Trophoblast cell (in vitro differentiated cells and primary cell): ENCODE measurements at regions not wholly inside any gene's neighbourhood (a gene's known extent, or its start where the extent isn't known, plus 50 kb on each side); places are given as distances from the start of the nearest gene placed in this dataset.

Source experiments
- DNase-seq, 2 donors: peaks; one replicate each; pipeline ENCODE4 v3.0.0-alpha.2; 2016
- H2AFZ ChIP-seq: 2 replicates; pipeline ENCODE4 v1.6.1; 2013; ENCODE audit warnings: low read length, moderate library complexity, mild to moderate bottlenecking; ENCODE audit not compliant: insufficient read depth, poor library complexity
- H2AK5ac ChIP-seq: 2 replicates; pipeline ENCODE4 v1.6.1; 2013; ENCODE audit warnings: mild to moderate bottlenecking, low read length
- H2BK120ac ChIP-seq: 2 replicates; pipeline ENCODE4 v1.6.1; 2013; ENCODE audit warnings: low read length, mild to moderate bottlenecking, moderate library complexity; ENCODE audit not compliant: insufficient read depth, poor library complexity
- H2BK12ac ChIP-seq: 2 replicates; pipeline ENCODE4 v1.6.1; 2013; ENCODE audit warnings: mild to moderate bottlenecking, low read length, moderate library complexity
- H2BK5ac ChIP-seq: 2 replicates; pipeline ENCODE4 v1.6.1; 2013; ENCODE audit warnings: low read length, low read depth, moderate library complexity, mild to moderate bottlenecking; ENCODE audit not compliant: poor library complexity
- H3K14ac ChIP-seq: 2 replicates; pipeline ENCODE4 v1.6.1; 2013; ENCODE audit warnings: mild to moderate bottlenecking, low read length
- H3K18ac ChIP-seq: 2 replicates; pipeline ENCODE4 v1.6.1; 2013; ENCODE audit warnings: mild to moderate bottlenecking, low read length
- H3K23ac ChIP-seq: 2 replicates; pipeline ENCODE4 v1.6.1; 2013; ENCODE audit warnings: low read length
- H3K27ac ChIP-seq: 2 replicates; pipeline ENCODE4 v1.5.1; 2013; ENCODE audit warnings: low read depth, mild to moderate bottlenecking, inconsistent platforms, low read length, moderate library complexity
- H3K27me3 ChIP-seq: 2 replicates; pipeline ENCODE4 v1.6.1; 2013; ENCODE audit warnings: inconsistent platforms, mild to moderate bottlenecking, low read length, moderate library complexity; ENCODE audit not compliant: insufficient read depth
- H3K36me3 ChIP-seq, 2 experiments: 1 replicate in 1 of 2; 2 replicates in 1 of 2; pipeline ENCODE4 v1.6.1; 2013; ENCODE audit warnings: low read length in 2 of 2, mild to moderate bottlenecking in 2 of 2, moderate library complexity in 1 of 2; ENCODE audit not compliant: insufficient read depth in 2 of 2, control insufficient read depth in 1 of 2
- H3K4ac ChIP-seq: 2 replicates; pipeline ENCODE4 v1.6.1; 2013; ENCODE audit warnings: low read depth, mild to moderate bottlenecking, low read length, moderate library complexity
- H3K4me1 ChIP-seq, 2 experiments: 1 replicate in 1 of 2; 2 replicates in 1 of 2; pipeline ENCODE4 v1.6.1; 2013; ENCODE audit warnings: low read length in 2 of 2, mild to moderate bottlenecking in 2 of 2, moderate library complexity in 1 of 2; ENCODE audit not compliant: insufficient read depth in 2 of 2, control insufficient read depth in 1 of 2
- H3K4me2 ChIP-seq: 2 replicates; pipeline ENCODE4 v1.6.1; 2013; ENCODE audit warnings: inconsistent platforms, mild to moderate bottlenecking, low read length, moderate library complexity
- H3K4me3 ChIP-seq: 2 replicates; pipeline ENCODE4 v1.5.1; 2013; ENCODE audit warnings: mild to moderate bottlenecking, low read depth, low read length, inconsistent platforms
- H3K79me1 ChIP-seq: one replicate; pipeline ENCODE4 v1.6.1; 2013; ENCODE audit warnings: low read length
- H3K79me2 ChIP-seq: 2 replicates; pipeline ENCODE4 v1.6.1; 2013; ENCODE audit warnings: low read length, mild to moderate bottlenecking; ENCODE audit not compliant: control insufficient read depth, insufficient read depth, poor library complexity
- H3K9ac ChIP-seq: 2 replicates; pipeline ENCODE4 v1.6.1; 2013; ENCODE audit warnings: mild to moderate bottlenecking, low read length
- H3K9me3 ChIP-seq: 2 replicates; pipeline ENCODE4 v1.6.1; 2013; ENCODE audit warnings: low read depth, mild to moderate bottlenecking, control low read depth, inconsistent platforms, low read length; ENCODE audit not compliant: insufficient read depth
- H4K12ac ChIP-seq: 2 replicates; pipeline ENCODE4 v1.6.1; 2013; ENCODE audit warnings: low read depth, mild to moderate bottlenecking, low read length, moderate library complexity
- H4K8ac ChIP-seq: 2 replicates; pipeline ENCODE4 v1.6.1; 2013; ENCODE audit warnings: low read depth, mild to moderate bottlenecking, low read length, moderate library complexity
- H4K91ac ChIP-seq: one replicate; pipeline ENCODE4 v1.6.1; 2013; ENCODE audit warnings: low read depth, mild to moderate bottlenecking, low read length, moderate library complexity
- WGBS: extraction: QIAGEN DNeasy Blood & Tissue Kit; methylation state at CpG from one replicate; pipeline ENCODE4 v1.1.7; 2013; ENCODE audit warnings: missing lambda C conversion rate; ENCODE audit not compliant: insufficient read length, insufficient coverage; ENCODE audit errors: extremely low coverage; 5-methylcytosine and 5-hydroxymethylcytosine counted together

DNA sequence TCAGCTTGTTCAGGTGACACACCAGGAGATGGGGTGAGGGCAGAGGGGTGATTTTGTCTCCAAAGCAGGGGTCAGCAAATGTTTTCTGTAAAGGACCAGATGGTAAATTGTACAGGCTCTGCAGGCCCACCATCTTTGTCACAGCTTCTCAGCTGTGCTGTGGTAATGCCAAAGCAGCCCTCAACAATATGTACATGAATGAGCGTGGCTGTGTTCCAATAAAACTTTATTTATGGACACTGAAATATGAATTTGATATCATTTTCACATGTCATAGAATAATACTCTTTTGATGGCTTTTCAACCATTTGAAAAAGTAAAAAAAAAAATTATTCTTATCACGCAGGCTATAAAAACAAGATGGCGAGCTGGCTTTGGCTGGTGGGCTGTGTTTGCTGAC lies 206.4 kb upstream of the RPL38 start:
- Histone ChIP-seq H3K18ac (no peak overlapping the region), H3K79me1 (no peaks in the 10 kb centered on the region)
- WGBS = no CpG with 5 or more reads among the region's 3 CpGs

DNA sequence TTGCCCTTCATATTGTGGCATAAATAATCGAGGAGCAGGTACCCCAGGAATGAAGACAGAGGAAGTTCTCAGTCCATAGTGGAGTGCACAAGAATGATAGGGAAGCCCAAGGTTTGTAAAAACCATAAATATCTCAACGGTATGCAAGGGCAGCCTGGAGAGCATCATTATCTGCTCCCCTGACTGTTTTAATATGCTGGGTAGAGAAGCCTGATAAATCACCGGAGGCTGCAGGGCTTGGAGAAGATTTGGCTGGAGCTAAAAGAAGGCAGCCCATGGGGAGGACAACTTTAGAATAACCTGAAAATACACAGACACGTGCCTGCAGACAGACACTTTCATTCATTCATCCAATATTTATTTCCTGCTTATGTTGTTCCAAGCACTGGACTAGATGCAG lies 205.2 kb upstream of the RPL38 start:
- Histone ChIP-seq H3K4ac (no peak overlapping the region), H3K27me3 (no peaks in the 10 kb centered on the region), H3K79me2 (no peaks in the 10 kb centered on the region), H3K9me3 (no peaks in the 10 kb centered on the region), H3K9ac (no peak overlapping the region), H3K36me3 (no peaks in the 10 kb centered on the region), H2AFZ (no peak overlapping the region), H3K79me1 (no peaks in the 10 kb centered on the region), H2BK120ac (no peak overlapping the region), H4K12ac (no peak overlapping the region), H2AK5ac (no peak overlapping the region), H3K4me3 (no peak overlapping the region), H4K8ac (no peak overlapping the region), H3K27ac (no peak overlapping the region), H2BK12ac (no peak overlapping the region), H3K23ac (no peak overlapping the region), H4K91ac (no peak overlapping the region), H3K4me1 (no peaks in the 10 kb centered on the region), H3K4me2 (no peak overlapping the region), H3K18ac (no peak overlapping the region), H2BK5ac (no peak overlapping the region), H3K14ac (no peak overlapping the region)
- DNase-seq = no peak
- no CpG with 5 or more reads among the region's 4 CpGs for WGBS

More for the DNA sequence above, 206.4 kb upstream of the RPL38 start:
- Histone ChIP-seq H3K9ac (no peak overlapping the region), H3K4me2 (no peak overlapping the region), H2BK12ac (no peak overlapping the region), H3K14ac (no peak overlapping the region), H3K9me3 (no peaks in the 10 kb centered on the region), H4K12ac (no peak overlapping the region), H3K4me3 (no peak overlapping the region), H3K27me3 (no peaks in the 10 kb centered on the region), H2BK5ac (no peak overlapping the region), H3K4me1 (no peaks in the 10 kb centered on the region), H2BK120ac (no peak overlapping the region), H3K79me2 (no peaks in the 10 kb centered on the region), H2AK5ac (no peak overlapping the region), H3K4ac (no peak overlapping the region), H2AFZ (no peak overlapping the region), H4K91ac (no peak overlapping the region), H3K23ac (no peak overlapping the region), H4K8ac (no peak overlapping the region), H3K27ac (no peak overlapping the region), H3K36me3 (no peaks in the 10 kb centered on the region)
- no peak for DNase-seq

DNA sequence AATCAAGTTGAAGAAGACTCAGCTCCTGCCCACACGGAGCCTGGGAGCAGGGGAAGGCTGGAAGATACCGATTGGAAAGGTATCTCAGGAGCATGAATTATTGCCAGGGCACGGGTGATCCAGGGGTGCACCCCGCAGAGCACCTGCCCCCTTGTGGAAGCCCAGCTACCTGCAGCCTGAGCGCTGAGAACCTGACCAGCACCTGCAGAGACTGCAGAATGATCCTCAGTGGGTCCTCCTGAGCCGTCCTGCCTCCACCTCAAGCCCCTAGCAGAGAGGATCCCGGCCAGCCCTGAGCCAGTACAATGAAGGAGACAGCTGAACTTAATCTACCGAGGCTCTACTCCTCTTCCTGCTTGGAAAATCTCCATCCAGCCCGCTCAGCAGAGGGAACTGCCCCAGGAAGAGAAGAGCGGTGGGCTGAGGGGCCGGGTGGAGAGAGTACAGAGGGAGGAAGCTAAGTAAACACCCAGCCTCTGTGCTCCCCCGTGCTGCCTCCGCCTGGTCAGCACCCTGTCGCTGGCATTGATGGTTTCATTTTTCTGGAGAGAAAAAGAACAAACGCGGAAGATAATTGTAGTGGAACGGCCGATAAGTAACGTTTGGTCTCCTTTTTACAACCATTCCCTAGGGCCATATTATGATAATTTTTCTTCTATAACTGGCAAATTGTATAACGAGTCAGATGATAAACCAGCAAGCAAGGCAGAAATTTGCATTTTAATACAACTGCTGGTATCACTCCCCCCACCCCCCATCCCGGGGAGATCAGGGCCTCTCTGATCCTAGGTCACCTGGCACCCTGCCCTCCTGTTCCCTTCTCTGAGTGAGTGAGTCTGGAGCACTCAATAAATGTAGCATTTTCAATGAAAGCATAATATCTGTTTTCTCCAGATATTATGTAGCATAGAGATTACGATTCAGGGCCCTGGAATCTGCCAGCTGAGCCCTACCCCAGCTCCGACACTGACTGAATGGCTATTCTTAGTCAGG lies 204.5 kb upstream of the RPL38 start:
- Histone ChIP-seq H3K27me3 (no peaks in the 10 kb centered on the region), H3K79me1 (no peaks in the 10 kb centered on the region), H2BK12ac (no peak overlapping the region), H3K23ac (no peak overlapping the region), H4K12ac (no peak overlapping the region), H2AFZ (no peak overlapping the region), H3K36me3 (no peaks in the 10 kb centered on the region), H2AK5ac (no peak overlapping the region), H3K79me2 (no peaks in the 10 kb centered on the region), H3K4me1 (no peaks in the 10 kb centered on the region), H3K18ac (no peak overlapping the region), H4K8ac (no peak overlapping the region), H3K4ac (no peak overlapping the region), H3K4me3 (no peak overlapping the region), H3K9ac (no peak overlapping the region), H2BK5ac (no peak overlapping the region), H4K91ac (no peak overlapping the region), H2BK120ac (no peak overlapping the region), H3K4me2 (no peak overlapping the region), H3K27ac (no peak overlapping the region), H3K14ac (no peak overlapping the region), H3K9me3 (no peaks in the 10 kb centered on the region)
- DNase-seq = peak; percentile 25 to 54
- no CpG with 5 or more reads among the region's 23 CpGs for WGBS

DNA sequence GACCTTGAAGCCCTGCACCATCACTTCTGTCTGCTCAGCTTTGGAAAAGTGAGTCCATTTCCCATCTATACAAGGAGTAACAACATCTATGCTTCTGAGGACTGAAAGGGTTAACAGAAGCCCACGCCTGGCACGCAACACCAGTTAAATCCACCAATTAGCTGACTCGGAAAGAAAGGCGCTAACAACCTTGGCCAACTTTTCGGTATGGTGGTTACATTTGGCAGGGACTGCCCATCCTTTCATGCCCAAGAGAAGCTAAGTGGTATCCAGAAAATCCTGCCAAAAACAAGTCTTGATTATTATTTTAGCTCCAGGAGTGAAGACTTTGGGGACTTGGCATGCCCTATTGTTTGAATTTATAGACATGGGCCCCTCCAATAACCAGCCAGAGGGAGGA lies 202.3 kb upstream of the RPL38 start:
- Histone ChIP-seq H2BK12ac (no peak overlapping the region), H3K18ac (no peak overlapping the region), H2AK5ac (no peak overlapping the region), H2AFZ (no peak overlapping the region), H4K91ac (no peak overlapping the region), H3K9ac (no peak overlapping the region), H3K14ac (no peak overlapping the region), H3K79me2 (no peaks in the 10 kb centered on the region), H3K23ac (no peak overlapping the region), H3K4me2 (no peak overlapping the region), H3K4me1 (no peaks in the 10 kb centered on the region), H3K36me3 (no peaks in the 10 kb centered on the region), H3K4me3 (no peak overlapping the region), H3K4ac (no peak overlapping the region), H2BK5ac (no peak overlapping the region), H3K79me1 (no peaks in the 10 kb centered on the region), H3K9me3 (no peaks in the 10 kb centered on the region), H3K27ac (no peak overlapping the region), H3K27me3 (no peaks in the 10 kb centered on the region), H2BK120ac (no peak overlapping the region), H4K8ac (no peak overlapping the region), H4K12ac (no peak overlapping the region)
- WGBS = no CpG with 5 or more reads among the region's 5 CpGs
- no peak for DNase-seq
